HEK293T (cell line): ENCODE measurements at regions not wholly inside any gene's neighbourhood (a gene's known extent, or its start where the extent isn't known, plus 50 kb on each side); places are given as distances from the start of the nearest gene placed in this dataset.

Source experiments
- CTCF ChIA-PET: fragments of 350-600 bp; formaldehyde crosslinking; extraction: SDS; loops from one replicate; lab custom pipeline; 2021; ENCODE audit warnings: antibody characterized with exemption, inconsistent platforms; lab: Yijun Ruan, JAX
- POLR2A ChIA-PET: fragments of 350-600 bp; formaldehyde crosslinking; extraction: SDS; loops from one replicate; lab custom pipeline; 2020; ENCODE audit warnings: antibody characterized with exemption, inconsistent platforms; lab: Yijun Ruan, JAX
- DNase-seq: peaks from one replicate; pipeline ENCODE4 v3.0.0; 2012; ENCODE audit warnings: mixed read lengths; ENCODE audit errors: extremely low spot score
- ARNT ChIP-seq: fragments of 450-650 bp; IDR thresholded peaks from 2 replicates; pipeline ENCODE4 v1.6.1; 2017; ENCODE audit warnings: mild to moderate bottlenecking
- BHLHE40 ChIP-seq: fragments of 450-650 bp; IDR thresholded peaks from 2 replicates; pipeline ENCODE4 v1.6.1; 2016; ENCODE audit warnings: mild to moderate bottlenecking, moderate library complexity, borderline replicate concordance
- CTBP1 ChIP-seq: fragments of 450-650 bp; IDR thresholded peaks from 2 replicates; pipeline ENCODE4 v1.6.1; 2016; ENCODE audit warnings: borderline replicate concordance
- ELF4 ChIP-seq: fragments of 450-650 bp; IDR thresholded peaks from 2 replicates; pipeline ENCODE4 v1.6.1; 2017; ENCODE audit warnings: antibody characterized with exemption
- FOXA1 ChIP-seq: fragments of 450-650 bp; IDR thresholded peaks from 2 replicates; pipeline ENCODE4 v1.6.1; 2016; ENCODE audit warnings: mild to moderate bottlenecking
- FOXK2 ChIP-seq: fragments of 450-650 bp; IDR thresholded peaks from 2 replicates; pipeline ENCODE4 v1.6.1; 2016; ENCODE audit warnings: mild to moderate bottlenecking
- FOXM1 ChIP-seq: fragments of 450-650 bp; IDR thresholded peaks from 2 replicates; pipeline ENCODE4 v1.6.1; 2017; ENCODE audit warnings: mild to moderate bottlenecking, borderline replicate concordance
- HDGF ChIP-seq: fragments of 450-650 bp; IDR thresholded peaks from 2 replicates; pipeline ENCODE4 v1.6.1; 2017; ENCODE audit warnings: antibody characterized with exemption, borderline replicate concordance
- L3MBTL2 ChIP-seq: fragments of 450-650 bp; conservative IDR thresholded peaks from 2 replicates; pipeline ENCODE4 v1.6.1; 2016; ENCODE audit warnings: mild to moderate bottlenecking
- LEF1 ChIP-seq: fragments of 450-650 bp; IDR thresholded peaks from 2 replicates; pipeline ENCODE4 v1.6.1; 2017; ENCODE audit warnings: mild to moderate bottlenecking, borderline replicate concordance
- NFRKB ChIP-seq: fragments of 450-650 bp; IDR thresholded peaks from 2 replicates; pipeline ENCODE4 v1.6.1; 2016; ENCODE audit warnings: mild to moderate bottlenecking, moderate library complexity
- SP1 ChIP-seq: fragments of 450-650 bp; IDR thresholded peaks from 2 replicates; pipeline ENCODE4 v1.6.1; 2017
- SUZ12 ChIP-seq: fragments of 450-650 bp; IDR thresholded peaks from 2 replicates; pipeline ENCODE4 v1.6.1; 2016; ENCODE audit warnings: mild to moderate bottlenecking
- TARDBP ChIP-seq: fragments of 450-650 bp; IDR thresholded peaks from 2 replicates; pipeline ENCODE4 v1.6.1; 2016
- ZNF384 ChIP-seq: fragments of 450-650 bp; IDR thresholded peaks from 2 replicates; pipeline ENCODE4 v1.6.1; 2016
- TF ChIP-seq, protein P1 (sequence below): fragments of 450-650 bp; IDR thresholded peaks from 2 replicates; pipeline ENCODE4 v1.6.1; 2016

DNA sequence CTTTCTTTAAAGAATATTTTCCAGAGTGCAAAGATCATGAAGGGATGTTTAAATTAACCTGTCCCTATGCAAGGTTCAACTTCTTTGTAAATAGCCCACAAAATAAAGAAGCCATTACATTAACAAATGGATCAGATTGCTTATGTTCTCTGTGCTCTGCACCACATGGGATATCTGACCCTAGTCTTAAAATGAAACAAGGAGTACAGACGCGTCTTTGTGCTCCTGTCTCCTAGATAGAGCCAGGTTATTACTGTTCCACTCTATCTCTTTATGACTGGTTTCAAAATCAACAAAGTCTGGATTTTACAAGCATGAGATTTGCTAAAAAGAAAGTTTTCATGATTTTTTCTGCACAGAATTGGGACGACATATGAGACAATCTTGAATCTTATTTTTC lies 339.4 kb downstream of the KLF12 start:
- POLR2A ChIA-PET = no interaction called here

DNA sequence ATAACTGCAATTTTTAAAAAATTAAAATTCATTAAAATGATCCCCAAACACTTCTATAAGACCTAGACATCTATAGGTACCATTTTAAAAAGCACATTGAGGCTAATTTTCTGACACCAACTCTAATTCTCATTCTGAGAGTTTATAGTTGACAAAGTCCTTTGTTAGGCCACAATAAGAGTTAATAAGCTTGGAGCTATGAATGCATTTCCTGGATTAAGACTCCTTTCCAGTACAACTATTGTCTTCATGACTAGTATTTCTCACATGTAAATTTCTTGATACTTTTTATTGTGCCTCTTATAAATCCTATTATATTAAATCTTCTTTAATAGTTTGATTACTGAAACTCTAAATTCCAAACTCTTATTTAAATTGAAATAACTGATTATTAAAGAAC lies 340.8 kb downstream of the KLF12 start:
- ChIA-PET POLR2A (no interaction called here), CTCF (interaction anchor here (0.6 kb wide), 1 partner anchor 11 kb away, joined by 3 read pairs; no protein-coding TSS in a partner anchor)
- no peak for DNase-seq
- TF ChIP-seq SUZ12 = no peak

More for the DNA sequence above, 339.4 kb downstream of the KLF12 start:
- CTCF ChIA-PET = no interaction called here
- DNase-seq = no peak
- TF ChIP-seq BHLHE40 (no peak), SUZ12 (no peak), TARDBP (no peak), FOXM1 (no peak), FOXK2 (no peak), ARNT (no peak), CTBP1 (no peak), LEF1 (no peak), NFRKB (no peak), FOXA1 (no peak), ELF4 (no peak), L3MBTL2 (no peak), HDGF (no peak), SP1 (no peak), ZNF384 (no peak)
- TF ChIP-seq, protein P1, sequence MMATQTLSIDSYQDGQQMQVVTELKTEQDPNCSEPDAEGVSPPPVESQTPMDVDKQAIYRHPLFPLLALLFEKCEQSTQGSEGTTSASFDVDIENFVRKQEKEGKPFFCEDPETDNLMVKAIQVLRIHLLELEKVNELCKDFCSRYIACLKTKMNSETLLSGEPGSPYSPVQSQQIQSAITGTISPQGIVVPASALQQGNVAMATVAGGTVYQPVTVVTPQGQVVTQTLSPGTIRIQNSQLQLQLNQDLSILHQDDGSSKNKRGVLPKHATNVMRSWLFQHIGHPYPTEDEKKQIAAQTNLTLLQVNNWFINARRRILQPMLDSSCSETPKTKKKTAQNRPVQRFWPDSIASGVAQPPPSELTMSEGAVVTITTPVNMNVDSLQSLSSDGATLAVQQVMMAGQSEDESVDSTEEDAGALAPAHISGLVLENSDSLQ = no peak

DNA sequence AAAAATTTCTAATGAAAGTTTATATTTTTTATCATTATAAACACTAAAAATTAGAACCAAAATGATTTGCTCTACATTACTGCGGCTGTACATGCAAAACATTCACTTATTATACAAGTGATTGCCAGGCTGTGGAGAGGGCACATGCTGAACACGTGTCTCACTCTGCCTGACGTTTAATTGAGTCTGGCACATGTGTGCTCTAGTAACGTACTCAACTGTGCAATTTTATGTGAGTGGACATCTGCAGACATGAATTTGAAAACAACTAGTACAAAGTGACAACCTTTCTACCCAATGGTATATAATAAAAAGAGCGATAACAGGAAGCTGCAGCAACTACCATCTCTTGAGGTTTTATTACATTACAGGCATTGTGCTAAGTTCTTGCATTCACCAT lies 341.4 kb downstream of the KLF12 start:
- POLR2A ChIA-PET = no interaction called here
- TF ChIP-seq SP1 = no peak
- TF ChIP-seq ARNT = no peak
- TF ChIP-seq TARDBP = no peak
- TF ChIP-seq ELF4 = no peak
- TF ChIP-seq CTBP1 = no peak
- no peak for TF ChIP-seq L3MBTL2
- DNase-seq = no peak
- CTCF ChIA-PET = interaction anchor here (0.6 kb wide), 1 partner anchor 12 kb away, joined by 3 read pairs; no protein-coding TSS in a partner anchor

DNA sequence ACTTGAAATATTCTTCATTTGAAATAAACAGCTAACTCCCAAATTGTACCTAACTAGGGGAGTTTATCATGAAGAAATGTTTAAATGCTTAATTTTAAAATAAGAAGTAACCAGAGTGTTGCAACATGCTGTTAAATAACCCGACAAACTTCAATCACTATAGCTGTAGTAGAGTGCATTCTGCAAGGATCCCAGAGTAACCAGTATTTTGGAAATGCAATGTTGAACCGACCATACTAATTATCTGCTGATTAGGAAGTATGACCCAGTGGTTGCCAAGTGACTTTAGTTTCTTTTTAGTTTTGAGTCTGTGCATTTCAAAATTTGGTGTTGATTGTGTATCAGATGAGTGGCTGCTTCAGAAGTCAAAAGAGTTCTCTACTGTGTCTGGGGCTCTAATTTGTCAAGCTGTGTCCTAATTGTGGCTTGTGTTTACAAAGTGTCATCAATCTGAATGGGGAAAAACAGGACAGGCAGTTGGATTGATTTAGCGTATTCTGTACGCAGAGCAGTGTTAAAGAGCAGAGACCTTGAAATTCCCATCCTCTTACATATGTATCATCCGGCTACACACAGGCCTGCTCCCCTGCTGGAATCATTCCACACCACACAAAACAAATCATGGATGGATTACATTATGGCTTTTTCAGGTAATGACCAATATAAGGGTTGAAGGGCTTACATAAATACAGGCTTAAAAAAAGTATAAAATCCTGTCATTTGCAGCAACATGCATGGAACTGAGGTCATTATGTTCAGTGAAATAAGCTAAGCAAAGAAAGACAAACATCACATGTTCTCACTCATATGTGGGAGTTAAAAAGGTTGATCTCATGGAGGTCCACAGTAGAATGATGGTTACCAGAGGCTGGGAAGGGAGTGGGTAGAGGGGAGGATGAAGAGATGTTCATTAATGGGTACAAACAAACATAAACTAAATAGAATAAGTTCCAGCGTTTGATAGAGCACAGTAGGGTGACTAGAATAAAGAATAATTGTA lies 351.5 kb downstream of the KLF12 start:
- TF ChIP-seq, protein P1 = no peak
- TF ChIP-seq TARDBP = no peak
- TF ChIP-seq ELF4 = no peak
- TF ChIP-seq CTBP1 = no peak
- TF ChIP-seq ARNT = no peak
- no peak for TF ChIP-seq SUZ12
- no peak for TF ChIP-seq NFRKB
- TF ChIP-seq BHLHE40 = no peak
- TF ChIP-seq FOXA1 = no peak
- TF ChIP-seq SP1 = no peak
- no peak for TF ChIP-seq ZNF384
- no peak for TF ChIP-seq HDGF
- no peak for TF ChIP-seq FOXK2
- TF ChIP-seq LEF1 = no peak
- no peak for TF ChIP-seq L3MBTL2
- TF ChIP-seq FOXM1 = no peak
- ChIA-PET POLR2A (interaction anchor here (1.2 kb wide), 1 partner anchor 9 kb away, joined by 3 read pairs; no protein-coding TSS in a partner anchor), CTCF (no interaction called here)
- no peak for DNase-seq

DNA sequence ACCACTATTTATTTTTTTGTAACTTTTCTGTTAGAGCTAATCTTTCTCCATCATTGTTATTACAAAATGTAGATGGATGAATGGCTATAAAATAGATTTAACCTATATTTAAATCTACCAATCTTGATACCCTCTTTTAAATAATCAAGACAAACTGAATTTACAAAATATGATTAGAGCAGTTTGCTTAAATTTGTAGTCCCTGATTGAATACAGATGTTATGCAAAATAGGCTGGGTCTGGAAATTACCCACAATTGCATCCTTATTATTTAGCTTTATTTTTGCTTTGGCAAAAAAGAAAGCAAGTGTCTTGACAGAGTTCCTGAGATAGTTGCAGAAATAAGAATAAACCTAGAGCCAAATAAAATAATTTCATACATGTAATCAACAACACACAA lies 352.8 kb downstream of the KLF12 start:
- no peak for TF ChIP-seq SP1
- no peak for TF ChIP-seq L3MBTL2
- TF ChIP-seq HDGF = no peak
- no peak for TF ChIP-seq FOXM1
- TF ChIP-seq FOXA1 = no peak
- TF ChIP-seq TARDBP = no peak
- TF ChIP-seq, protein P1 = no peak
- no peak for TF ChIP-seq NFRKB
- no peak for TF ChIP-seq ZNF384
- no peak for TF ChIP-seq BHLHE40
- TF ChIP-seq CTBP1 = no peak
- TF ChIP-seq LEF1 = no peak
- no peak for TF ChIP-seq SUZ12
- TF ChIP-seq ELF4 = no peak
- TF ChIP-seq FOXK2 = no peak
- no peak for DNase-seq

DNA sequence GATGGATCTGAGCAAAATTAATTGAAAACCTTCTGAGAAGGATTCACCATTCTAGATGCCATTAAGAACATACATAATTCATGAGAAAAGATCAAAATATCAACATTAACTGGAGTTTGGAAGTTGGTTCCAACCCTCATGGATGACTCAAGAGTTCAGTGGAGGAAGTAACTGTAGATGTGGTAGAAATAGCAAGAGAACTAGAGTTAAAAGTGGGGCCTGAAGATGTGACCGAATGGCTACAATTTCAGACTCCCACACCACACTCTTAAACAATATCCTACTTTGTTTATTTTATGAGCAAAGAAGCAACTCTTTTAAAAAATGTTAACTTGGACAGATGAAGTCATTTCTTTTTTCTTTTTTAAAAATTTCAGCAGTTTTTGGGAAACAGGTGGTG lies 354.3 kb downstream of the KLF12 start:
- DNase-seq = no peak
- TF ChIP-seq L3MBTL2 = no peak
- no peak for TF ChIP-seq HDGF
- no peak for TF ChIP-seq FOXM1
- no peak for TF ChIP-seq LEF1
- TF ChIP-seq SP1 = no peak
- TF ChIP-seq TARDBP = no peak
- TF ChIP-seq, protein P1 = no peak
- no peak for TF ChIP-seq BHLHE40
- TF ChIP-seq ZNF384 = no peak
- TF ChIP-seq ARNT = no peak
- no peak for TF ChIP-seq FOXA1
- no peak for TF ChIP-seq CTBP1
- CTCF ChIA-PET = interaction anchor here (0.6 kb wide), 1 partner anchor 275 kb away, joined by 3 read pairs; no protein-coding TSS in a partner anchor
- POLR2A ChIA-PET = interaction anchor here (0.6 kb wide), 1 partner anchor 1413 kb away, joined by 3 read pairs; no protein-coding TSS in a partner anchor

More for the DNA sequence above, 352.8 kb downstream of the KLF12 start:
- CTCF ChIA-PET = no interaction called here
- POLR2A ChIA-PET = no interaction called here
